HL-60/S4 (cell line): ENCODE measurements at regions not wholly inside any gene's neighbourhood (a gene's known extent, or its start where the extent isn't known, plus 50 kb on each side); places are given as distances from the start of the nearest gene placed in this dataset.
"Not testable (repeated sequence)": the region's sequence is repeated elsewhere in the genome, so short reads cannot be mapped to it uniquely, and the experiment has no call there.

Source experiments
- in situ Hi-C: fragments of 300-500 bp; cut with MboI; formaldehyde crosslinking; loops from 2 replicates; pipeline ENCODE4 v1.14.3; 2022; ENCODE audit warnings: low sequenced_read_pairs

DNA sequence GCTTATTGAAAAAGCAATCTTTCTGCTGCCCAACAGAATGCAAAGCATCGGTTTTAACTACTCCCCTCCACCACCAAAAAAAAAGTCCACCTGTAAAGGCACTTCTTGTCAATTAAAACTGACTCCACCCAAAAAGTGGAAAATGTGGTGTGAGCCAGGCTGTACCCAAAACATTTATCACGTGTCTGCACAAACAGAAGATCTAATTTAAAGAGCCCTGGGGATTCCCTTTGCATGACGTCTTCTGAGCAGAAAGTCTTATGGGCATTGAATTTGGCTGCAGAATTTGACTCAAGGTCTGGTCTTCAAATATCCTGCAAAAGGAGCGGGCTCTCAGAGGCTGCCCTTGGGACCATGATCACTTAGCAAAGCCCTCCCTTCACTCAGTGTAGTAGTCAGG lies 358.3 kb upstream of the KLHL29 start:
- in situ Hi-C loops, result no loop called here

GRCh38 chr2:23027396-23027795 lies 357.6 kb upstream of the KLHL29 start:
- in situ Hi-C loops, result no loop called here

DNA sequence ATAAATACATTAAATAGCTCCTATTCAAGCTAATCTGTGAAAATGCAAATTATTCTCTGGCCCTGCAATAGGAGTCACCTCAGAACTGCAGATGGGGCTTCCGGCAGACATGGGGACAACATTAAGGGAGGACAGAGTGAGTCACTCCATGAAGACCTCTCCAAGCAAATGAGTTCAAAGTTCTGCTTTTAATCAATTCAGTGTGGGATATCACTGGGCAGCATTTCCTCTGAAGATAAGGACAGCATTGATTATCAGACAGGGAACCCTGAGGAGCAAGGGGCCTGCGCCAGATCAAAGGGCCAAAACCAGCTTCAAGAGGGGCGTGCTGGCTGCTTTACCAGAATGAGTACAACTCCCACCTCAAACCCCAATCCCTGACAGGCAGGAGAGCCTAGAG lies 356.9 kb upstream of the KLHL29 start:
- in situ Hi-C loops, result no loop called here

DNA sequence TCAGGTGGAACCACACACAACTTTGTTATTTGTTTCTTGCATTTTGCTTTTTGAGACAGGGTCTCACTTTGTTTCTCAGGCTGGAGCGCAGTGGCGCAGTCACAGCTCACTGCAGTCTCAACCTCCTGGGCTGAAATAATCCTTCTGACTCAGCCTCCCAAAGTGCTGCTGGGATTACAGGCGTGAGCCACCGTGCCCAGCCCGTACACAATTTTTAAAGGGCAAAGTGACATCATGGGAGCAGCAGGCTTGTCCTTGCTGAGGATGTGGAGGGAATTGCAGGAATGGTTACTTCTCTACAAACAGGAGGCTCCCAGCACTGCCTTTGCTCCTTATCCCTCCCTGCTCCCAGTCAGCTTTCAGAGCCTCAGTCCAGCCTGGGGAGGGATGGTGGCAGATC lies 355.9 kb upstream of the KLHL29 start:
- in situ Hi-C loops, result no loop called here

DNA sequence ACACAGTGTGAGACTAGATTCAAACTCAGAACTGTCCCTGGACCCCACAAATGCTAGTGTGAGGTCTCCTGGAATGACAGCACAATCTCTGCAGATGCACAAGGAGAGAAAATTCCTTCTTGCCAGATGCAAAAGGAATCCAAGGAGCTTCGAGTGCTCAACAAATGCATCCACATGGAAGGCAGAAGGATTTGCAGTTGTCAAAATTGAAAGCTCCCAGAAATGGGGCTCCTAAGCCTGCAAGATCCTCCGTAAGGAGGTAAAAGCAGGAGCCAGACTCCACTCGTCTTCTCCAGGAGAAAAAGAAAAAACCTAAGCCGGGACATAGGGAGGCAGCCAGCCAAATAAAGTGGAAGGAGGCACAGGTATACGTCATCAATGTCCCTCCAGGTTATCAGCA lies 355.0 kb upstream of the KLHL29 start:
- in situ Hi-C loops, result no loop called here

DNA sequence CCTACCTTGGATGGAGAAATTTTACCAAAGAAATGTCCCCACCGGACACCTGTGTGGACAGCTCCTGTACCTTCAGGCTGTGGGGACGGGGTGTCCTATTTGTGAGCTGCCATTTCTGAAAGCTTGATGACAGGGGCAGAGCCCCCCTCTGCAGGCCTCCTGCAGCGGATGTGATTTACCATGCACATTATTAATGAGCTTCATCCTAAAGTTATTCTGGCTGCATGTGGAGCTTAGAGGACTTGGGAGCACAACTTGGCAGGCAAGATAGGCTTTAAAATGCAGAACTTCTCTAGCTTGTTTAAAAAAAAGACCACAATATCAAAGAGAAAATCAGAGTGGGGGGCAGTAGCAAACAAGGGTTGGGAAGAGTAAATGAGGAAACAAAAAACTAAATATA lies 350.0 kb upstream of the KLHL29 start:
- in situ Hi-C loops, result no loop called here

GRCh38 chr2:23036629-23037028 lies 348.4 kb upstream of the KLHL29 start:
- in situ Hi-C loops, result no loop called here

DNA sequence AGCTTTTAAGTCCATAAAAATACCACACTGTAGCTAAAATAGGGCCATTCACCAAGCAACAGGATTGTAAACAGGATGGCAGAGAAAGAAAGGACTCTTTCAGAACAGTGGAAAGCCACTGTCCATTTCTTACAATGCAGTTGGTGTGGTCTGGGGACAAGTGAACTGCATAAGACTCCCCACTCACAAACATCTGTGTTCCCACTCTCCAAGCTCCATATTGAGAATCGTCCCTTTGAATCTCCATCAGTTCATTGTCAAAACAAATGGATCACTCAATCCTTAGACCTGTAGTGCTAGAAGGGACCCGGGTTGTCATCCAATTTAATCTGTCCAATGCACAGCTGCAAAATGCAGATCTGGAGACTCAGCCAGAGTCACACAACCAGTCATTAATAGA lies 347.4 kb upstream of the KLHL29 start:
- in situ Hi-C loops, result no loop called here

DNA sequence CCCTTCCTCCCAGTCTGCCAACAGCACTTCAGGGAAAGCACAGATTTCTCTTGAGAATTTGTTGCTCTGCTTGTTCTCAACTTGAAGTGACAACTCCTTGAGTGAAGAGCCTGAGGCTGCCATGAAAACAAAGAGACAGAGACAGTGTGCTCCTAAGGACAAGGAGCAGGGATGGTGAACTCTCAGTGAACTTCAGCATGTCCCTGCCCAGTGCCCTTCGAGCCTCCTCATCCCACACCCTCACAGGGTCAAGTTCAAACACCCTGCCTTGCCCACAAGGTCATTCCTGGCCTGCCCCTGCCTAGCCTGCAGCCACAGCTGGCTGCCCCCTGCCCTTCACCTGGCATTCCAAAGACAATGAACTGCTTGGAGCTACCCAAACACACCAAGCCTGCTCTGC lies 343.5 kb upstream of the KLHL29 start:
- in situ Hi-C loops, result no loop called here

DNA sequence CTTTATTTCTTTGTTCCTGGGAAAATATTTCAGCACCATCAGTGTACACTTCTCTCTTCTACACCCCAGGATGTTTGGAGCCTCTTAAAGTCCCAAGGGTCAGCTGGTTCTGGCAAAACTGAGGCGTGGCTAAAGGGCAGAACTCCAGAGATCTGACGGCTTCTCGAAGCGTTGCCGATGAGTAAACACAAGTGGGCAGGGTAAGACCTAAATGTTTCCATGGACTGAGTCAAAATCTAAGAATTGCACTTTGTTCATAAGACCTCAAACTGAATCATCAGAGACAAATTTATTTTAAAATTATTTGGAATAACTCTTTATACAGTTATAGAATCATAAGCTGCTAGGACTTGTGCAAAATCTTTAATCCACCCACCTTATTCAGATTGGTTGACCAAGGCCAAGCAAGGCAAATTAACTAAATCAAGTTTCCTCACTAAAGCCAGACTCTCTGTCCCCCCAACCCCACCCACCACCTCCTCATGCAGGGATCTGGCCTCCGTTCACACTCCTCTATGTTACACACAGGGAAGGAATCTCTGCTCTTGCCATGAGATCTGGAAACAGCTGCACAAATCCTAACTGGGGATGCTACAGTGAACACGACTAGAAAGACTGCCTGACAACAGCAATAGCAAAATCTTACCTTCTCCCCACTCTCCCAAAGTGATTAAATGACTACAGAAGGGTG lies 342.6 kb upstream of the KLHL29 start:
- in situ Hi-C loops, result no loop called here

DNA sequence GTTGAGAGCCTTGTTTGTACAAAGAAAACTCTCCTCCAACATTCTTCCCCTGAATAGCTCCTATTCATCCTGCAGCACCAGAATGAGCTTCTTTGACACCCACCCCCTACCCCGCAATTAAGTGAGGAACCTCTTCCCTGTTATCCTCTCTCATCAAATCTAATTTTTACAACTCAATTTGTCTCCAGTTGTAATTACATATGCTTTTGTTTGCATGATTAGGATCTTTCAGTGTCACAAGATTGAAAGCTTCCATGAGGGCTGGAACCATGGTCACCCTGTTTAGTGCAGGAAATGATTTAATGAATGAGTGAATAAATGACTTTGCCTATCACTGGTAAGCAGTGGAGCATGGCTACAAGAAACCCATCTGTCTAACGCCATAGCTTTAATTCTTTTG lies 334.6 kb upstream of the KLHL29 start:
- in situ Hi-C loops, result no loop called here

GRCh38 chr2:23053601-23054000 lies 331.4 kb upstream of the KLHL29 start:
- in situ Hi-C loops, result no loop called here

GRCh38 chr2:23055251-23055650 lies 329.7 kb upstream of the KLHL29 start:
- in situ Hi-C loops, result no loop called here

GRCh38 chr2:23056846-23057245 lies 328.1 kb upstream of the KLHL29 start:
- in situ Hi-C loops, result not testable (repeated sequence)

GRCh38 chr2:23058435-23058834 lies 326.5 kb upstream of the KLHL29 start:
- in situ Hi-C loops, result no loop called here

DNA sequence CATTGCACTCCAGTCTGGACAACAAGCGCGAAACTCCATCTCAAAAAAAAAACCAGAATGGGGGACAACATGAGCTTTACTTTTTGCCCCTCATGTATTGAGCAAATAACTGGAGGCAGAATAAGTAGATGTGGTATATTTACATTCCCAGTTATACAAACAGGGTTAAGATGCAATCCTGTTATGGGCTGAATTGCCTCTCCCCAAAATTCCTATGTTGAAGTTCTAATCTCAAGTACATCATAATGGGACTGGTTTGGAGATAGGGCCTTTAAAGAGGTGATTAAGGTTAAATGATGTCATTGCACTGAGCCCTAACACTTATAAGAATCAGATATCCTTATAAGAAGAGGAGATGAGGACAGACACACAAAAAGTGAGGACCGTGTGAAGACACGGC lies 319.8 kb upstream of the KLHL29 start:
- in situ Hi-C loops, result no loop called here

DNA sequence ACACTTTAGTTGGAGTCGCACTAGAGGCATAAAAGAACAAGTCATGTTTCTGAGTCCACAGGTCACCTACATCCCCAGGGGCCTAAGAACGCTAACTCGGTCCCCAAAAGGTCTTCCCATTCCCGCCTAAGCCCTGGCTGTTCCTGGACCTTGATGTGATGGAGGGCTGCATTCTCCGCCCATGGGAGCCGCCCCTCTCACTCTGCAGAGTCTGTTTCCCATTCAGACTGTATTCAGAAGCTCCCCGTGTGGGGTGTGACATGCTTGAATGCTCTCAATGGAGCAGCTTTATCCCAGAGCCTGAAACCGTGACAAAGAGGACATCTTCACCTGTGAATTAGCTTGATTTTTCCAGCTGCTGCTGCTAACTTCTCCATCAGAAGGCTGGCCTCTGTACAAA lies 319.0 kb upstream of the KLHL29 start:
- in situ Hi-C loops, result no loop called here

DNA sequence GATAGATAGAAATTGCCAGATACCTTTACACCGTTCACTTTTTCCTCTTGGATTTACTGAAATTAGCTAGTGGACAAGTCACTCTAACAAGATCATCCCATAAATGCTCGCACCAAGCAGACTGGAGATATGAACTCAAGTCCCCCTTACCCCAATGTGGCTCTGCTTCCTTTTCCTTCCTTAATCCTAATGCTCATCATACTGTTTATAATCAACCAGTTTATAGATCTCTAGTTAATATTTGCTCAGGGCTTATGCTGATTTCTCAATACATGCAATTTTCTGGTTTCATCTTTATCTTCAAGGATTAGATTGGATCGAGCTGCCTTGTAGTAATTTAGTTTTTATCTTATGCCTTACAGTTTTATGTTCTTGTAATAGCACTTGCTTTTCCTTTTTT lies 318.3 kb upstream of the KLHL29 start:
- in situ Hi-C loops, result no loop called here

- in situ Hi-C loops, result no loop called here
These were observed 315.8 kb upstream of the KLHL29 start for GRCh38 chr2:23069156-23069555.

DNA sequence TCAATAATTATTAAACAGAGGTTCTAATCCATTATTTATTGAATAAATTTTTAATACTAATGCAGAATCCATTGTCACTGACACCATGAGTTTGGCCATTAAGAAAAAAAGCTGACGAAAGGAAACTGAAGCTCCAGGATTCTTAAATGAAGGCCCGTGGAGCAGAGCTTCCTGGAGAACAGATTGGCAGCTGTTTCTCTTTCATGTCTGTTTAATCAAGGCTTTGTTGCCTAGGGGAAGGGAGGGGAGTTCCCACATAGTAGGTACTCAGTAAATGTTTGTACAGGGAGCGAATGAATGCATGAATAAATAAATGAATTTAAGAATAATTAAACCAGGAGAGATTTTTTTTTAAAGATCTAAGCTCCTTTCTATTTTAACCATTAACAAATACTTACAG lies 315.1 kb upstream of the KLHL29 start:
- in situ Hi-C loops, result no loop called here

GRCh38 chr2:23073056-23073455 lies 311.9 kb upstream of the KLHL29 start:
- in situ Hi-C loops, result no loop called here

DNA sequence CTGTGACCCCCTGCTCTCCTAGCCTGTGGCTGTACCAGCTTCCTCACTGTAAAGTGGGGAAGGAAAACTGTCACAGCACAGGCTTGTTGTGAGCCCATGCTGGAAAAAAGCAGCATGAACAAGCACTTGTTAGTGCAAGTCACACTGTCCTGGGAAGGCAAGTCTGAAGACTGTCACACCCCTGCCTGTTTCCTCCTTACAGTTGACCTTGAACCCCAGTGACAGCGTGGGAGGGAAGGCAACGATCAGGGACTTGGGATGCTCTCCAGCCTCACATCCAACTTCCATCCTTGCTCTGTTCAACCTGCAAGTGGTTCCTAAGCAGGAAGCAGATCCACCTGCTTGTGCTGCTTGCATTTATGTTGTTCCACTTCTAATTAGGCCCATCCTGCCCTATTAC lies 311.3 kb upstream of the KLHL29 start:
- in situ Hi-C loops, result no loop called here

GRCh38 chr2:23077596-23077995 lies 307.4 kb upstream of the KLHL29 start:
- in situ Hi-C loops, result no loop called here
